ENCODE measurements at regions not wholly inside any gene's neighbourhood (a gene's known extent, or its start where the extent isn't known, plus 50 kb on each side); places are given as distances from the start of the nearest gene placed in this dataset.
"Not testable (repeated sequence)": the region's sequence is repeated elsewhere in the genome, so short reads cannot be mapped to it uniquely, and the experiment has no call there.

DNA sequence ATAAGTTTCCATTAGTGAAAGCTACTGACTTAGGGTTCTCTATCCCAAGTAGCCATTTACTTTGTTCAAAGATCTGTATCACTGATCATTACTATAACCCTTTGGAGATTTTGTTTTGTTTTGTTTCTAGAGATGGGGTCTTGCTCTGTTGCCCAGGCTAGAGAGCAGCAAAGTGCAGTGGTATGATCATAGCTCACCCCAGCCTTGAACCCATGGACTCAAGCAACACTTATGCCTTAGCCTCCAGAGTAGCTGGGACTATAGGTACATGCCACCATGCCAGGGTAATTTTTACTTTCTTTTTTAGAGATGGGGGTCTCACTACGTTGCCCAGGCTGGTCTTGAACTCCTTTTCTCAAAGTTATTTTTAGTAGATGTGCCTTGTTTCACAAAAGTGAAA, 154.7 kb downstream of the KCNJ2 start:
- DNase-seq: no peak

DNA sequence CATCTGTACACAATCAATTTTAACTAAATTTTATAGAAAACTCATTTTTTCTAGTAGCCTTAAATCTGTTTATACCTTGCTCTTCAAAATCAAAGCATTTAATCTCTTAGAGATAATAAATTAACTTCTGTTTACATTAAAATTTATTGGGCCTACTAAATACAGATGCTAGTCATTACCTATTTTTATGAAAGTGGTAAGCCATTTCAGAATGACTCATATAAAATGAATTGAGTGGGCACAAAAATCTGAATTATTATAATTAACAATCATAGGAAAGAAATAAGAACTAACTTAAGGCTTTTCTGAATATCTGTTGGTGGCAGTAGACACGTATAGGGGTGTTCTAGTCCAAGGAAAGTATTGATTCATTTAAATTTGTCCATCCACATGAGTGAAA, 157.9 kb downstream of the KCNJ2 start:
- DNase-seq: no peak

DNA sequence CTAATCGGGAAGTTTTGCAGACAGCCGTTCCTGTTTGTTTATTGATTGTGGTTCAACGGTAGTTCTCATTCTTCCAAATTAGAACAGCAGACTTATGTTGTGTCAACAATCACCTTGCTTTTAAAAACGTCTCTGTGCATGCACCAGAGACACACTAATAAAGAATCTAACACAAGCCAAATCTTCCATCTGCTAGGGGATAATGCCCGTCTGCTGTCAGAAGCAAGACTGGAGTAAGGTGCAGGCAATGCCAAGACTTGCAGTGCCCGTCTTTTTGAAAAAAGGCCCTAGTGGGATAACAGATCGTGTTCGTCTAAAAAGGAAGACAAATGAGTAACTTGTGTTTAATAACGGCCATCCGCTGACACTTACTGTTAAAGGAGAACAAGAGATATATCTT, 158.4 kb downstream of the KCNJ2 start:
- no peak for DNase-seq

DNA sequence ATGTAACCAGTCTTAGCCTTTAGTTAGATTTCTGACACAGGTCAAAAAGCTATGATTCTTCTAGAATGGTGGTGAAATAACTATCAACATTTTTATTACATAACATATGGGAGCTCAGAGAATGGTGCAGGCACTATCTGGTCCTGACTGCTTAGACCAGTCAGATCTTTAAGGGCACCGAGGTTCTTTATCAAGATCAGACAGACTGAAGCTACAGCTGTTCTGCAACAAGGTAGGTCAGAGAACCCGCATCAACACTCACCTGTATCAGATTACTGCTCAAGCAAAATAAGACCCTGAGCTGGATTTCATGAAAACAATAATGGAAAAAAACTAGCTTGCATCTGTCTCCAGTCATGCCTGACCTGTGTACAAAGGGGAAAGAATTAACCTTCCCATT, 160.4 kb downstream of the KCNJ2 start:
- no peak for DNase-seq

DNA sequence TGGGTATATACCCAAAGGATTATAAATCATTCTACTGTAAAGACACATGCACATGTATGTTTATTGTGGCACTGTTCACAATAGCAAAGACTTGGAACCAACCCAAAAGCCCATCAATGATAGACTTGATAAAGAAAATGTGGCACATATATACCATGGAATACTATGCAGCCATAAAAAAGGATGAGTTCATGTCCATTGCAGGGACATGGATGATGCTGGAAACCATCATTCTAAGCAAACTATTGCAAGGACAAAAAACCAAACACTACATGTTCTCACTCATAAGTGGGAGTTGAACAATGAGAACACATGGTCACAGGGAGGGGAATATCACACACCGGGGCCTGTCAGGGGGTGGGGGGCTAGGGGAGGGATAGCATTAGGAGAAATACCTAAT, 161.7 kb downstream of the KCNJ2 start:
- DNase-seq: not testable (repeated sequence)

DNA sequence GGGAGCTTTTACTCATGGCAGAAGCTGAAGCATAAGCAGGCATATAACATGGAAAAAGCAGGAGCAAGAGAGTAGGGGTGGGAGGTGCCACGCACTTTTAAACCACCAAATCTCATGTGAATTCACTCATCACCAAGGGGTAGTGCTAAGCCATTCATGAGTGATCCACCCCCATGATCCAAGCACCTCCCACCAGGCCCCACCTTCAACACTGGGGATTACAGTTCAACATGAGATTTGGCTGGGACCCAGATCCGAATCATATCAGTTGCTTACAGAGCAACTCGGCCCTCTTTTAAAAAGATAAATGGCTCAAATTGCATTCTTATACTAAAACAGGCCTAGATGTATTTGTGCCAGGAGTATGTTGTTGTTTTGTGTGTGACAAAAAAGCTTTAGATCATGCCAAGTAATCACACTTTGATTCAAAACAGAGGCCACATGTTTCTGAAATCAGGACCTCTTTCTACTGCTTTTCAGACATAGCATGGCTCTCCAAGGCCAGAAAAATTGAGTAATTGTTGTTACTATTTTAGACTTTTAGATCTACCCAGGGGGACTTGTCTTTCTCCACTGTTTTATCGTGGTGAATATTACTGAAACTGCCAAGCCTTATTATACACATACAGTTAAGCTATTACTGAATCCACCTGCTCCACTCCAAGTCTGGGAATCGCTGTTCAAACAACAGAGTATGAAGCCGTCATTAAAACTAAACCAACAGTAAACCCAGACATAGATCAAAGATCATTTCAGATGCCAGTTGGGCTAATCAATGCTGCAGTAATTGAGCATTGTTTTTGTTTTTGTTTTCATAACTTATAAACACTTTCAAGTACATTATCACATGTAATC, 163.3 kb downstream of the KCNJ2 start:
- DNase-seq: no peak

DNA sequence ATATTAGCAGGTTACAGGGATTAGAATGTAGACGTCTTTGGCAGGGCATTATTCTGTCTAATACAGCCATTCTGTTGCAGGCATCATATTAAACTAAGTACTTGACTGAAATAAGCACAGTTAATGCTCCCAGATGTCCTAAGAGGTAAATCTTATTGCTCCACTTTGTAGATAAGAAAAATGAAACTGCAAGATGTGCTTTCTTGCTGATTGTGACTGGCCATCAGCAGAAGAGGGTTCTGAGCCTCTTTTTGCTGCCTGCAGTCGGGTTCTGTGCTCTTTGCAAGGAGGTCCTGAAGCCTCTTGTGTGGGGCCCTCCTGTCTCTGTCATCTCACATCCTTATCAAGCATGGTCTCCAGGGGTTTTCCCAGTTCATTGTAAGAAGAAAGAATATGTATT, 167.1 kb downstream of the KCNJ2 start:
- DNase-seq: no peak

DNA sequence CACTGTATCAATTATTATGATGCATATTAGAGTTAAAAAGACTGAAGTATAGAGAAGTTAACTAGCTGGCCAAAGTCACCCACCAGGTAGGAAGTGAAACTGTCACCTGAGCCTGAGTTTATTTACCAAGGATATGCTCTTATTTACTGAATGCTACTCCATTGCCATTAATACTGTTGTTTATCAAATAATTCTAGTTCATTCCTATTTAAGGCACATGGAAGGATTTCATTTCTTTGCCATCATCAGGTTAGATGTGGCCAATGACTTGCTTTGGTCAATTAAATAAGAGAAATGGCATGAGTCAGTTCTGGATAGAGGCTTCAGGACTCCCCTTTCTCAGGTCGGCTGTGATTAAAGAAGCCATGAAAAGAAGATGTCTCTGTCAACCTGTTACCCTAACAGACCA, 169.6 kb downstream of the KCNJ2 start:
- DNase-seq: no peak

DNA sequence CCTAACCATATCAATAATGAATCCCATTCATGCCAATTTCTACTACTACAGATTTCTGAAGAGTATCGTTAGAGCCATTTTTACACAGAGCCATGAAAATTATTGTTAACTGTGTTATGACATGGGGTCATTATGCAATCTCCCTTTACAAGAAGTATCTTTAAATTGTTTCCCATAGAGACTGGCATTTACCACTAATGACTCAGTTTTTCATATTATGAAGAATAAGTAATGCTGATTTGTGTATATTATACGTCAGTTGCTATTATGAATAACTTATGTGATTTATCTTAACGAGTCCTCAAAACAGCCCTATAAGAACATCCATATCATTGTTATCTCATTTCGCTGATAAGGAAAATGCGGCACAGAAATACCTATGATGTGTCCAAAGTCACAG, 173.8 kb downstream of the KCNJ2 start:
- no peak for DNase-seq

DNA sequence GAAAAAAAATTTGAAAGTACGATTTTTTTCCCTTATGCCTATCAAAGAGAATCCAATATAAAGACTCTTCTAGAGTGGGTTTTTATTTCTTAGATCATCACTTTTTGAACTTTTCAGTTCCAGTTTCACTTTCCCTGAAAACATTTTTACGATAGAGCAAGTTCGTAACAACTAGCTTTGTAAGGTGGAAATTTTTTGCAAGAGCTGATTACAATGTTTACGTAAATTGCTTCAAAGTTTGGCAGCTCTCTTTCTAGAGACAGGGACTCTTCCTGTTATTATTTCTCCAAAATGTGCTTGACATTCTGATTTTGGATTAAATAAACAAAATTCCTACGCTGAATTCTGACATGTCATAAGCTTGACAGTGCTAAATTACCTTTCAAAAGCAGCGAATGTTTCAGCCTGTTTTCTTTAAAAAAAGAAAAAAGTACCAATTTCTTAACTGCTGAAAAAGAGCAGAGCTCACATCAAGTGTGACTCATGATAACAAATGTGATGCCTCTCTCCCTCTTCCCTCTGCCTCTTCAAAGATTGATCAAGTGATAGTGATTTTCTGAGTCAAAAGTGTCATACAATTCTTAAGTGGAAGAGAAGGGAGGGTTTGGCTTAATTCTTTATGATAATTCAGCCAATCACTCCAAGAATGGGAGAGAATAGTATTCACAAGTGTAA, 175.2 kb downstream of the KCNJ2 start:
- no peak for DNase-seq

DNA sequence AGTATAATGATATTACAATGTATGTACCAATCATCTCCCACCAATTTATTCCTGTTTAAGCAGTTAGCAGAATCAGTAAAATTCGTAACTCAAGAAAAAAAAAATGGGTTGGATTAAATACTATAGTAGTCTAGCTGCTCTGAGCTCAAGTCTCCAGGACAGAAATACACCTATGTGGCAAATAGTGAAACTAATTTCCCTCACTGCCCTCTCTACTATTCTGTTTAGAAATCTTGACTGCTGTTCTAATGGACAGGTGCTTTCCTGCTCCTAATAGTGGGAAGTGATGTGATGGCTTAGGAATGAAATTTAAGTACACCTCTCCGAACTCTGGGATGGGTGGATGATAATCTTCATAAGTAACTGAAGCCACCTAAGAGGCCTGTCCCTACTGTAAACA, 175.7 kb downstream of the KCNJ2 start:
- DNase-seq: no peak

DNA sequence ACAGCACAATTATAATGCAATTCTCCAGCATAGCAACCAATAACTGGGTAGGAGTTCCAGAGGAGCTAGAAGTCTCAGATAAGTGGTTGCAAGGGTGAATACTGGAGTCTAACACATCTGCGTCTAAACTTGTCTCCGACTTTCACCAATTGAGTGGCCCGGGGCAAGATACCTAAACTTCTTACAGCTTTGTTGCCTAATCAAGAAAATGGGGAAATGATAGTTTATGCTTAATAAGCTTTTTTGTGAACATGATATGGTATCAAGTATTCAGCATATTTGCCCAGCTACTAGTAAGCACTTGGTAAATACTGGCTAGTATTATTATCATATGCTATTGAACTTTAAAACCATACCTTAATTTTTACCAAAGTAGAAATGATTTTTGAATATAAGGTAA, 183.5 kb downstream of the KCNJ2 start:
- no peak for DNase-seq

DNA sequence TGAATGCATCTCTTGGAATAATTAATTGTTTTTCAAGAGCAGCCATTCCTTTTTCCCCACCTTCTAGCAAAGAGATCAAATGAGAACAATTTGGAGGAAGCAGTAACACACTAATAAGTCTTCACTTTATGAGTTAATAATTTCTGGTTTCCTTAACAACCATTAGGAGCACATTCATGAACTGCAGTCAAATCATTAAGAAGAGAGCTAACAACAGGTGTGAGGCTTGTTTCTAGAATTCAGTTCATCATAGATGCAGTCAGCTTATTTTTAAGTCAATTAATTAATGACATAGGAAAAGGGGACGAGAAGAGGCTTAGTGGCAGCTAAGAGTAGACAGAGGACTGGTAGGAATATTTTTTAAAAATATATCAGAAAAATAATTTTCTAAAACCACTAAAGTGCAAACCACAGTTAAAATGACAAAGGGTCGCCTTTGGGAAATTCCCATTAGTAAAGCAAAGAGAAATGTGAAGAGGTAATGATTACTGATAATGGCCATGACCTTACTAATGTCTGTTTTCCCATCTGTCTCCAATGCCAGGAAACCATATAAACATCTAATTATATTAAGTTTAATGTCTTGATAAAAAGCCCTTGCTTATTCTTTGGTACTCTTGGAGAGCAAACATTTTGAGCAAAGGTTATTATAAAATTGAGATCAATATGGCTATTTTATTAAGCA, 184.2 kb downstream of the KCNJ2 start:
- DNase-seq: no peak

DNA sequence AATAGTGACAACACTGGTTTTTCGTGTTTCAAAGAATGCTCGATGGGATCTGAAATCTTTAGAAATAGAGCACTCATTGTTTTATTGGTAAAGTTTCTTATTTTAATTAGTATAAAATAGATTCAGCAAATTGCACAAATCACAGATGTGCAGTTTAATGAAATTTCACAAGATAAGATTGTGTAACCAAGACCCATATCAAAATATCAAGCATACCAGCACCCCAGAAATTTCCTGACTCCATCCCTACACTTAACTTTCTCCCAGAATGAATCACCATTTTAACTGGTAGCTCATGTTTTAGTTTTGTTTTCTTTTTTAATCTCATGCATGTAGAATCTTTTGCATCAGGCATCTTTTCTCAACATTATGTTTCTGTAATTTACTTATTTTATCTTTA, 185.9 kb downstream of the KCNJ2 start:
- no peak for DNase-seq

DNA sequence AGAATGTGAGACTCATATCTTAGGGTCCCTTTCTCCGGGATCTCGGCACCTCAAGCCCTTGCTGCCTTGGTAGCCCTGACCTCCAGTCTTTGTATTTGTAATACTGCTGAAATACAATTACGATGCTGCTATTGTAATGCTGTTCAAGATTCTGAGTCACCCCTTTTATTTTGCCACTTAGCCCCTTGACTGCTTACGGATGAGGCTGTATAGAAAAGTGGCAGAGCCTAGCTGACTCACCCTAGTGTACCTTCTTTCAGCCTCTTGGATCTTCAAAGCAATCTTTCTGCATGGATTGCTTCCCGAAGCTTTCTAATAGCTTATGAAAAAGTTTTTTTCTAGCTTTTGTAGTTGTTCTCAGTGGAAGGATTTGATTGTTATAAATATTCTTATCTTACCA, 187.9 kb downstream of the KCNJ2 start:
- no peak for DNase-seq

DNA sequence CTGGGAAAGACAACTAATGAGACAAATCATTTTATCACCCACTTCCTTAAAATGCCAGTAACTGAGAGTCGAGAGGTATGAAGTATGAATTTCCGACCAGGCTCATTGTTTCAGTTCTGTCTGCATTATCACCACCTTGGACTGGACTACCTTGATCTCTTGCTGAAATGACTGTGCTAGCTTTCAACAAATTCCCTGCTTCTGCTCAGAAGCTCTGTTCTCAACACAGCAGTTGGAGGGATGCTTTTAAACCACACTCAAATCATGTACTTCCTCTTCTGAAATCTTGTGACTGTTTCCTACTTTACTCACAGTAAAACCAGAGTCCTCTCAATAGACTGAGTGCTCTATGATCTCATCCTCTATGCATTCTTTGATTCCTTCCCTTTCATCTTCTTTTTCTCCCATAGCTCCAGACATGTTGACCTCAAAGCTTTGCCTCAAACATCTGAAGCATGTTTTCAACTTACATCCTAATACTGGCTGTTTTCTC, 195.8 kb downstream of the KCNJ2 start:
- no peak for DNase-seq

DNA sequence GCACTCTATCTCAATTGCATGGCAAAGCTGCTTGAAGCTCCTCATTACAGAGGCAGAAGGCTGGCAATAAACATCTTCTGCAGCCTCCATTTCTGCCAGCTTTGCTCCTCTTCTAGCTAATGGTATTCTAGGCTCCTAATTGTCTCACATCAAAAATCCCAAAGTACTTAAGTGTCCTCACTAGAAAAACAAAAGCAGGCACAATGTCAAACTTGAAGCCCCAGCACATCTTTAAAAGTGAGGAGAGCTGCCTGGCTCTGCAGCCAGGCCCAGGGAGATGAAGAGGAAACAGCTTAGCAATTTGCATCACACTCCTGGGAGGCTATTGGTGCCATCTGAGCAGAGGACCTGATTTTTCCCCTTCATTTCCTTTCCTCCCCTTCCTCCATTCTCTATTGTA, 197.1 kb downstream of the KCNJ2 start:
- DNase-seq: no peak

DNA sequence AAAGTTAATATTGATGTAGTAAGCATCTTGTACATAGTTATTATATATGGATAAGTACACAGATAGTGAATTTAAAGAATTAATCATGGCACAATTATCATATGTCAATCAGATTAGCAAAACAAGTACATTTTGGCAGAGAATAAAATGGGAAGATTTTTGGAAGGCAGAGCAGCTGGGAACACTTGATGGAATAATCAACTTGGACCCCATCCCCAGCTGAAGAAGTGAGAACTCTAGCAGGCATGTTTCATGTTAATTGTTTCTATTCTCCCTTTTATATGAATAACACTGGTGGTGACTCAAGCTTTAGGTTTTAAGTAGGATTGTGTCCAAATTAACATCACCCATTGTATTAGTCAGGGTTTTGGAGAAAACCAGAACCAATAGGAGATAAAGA, 198.7 kb downstream of the KCNJ2 start:
- DNase-seq: no peak

DNA sequence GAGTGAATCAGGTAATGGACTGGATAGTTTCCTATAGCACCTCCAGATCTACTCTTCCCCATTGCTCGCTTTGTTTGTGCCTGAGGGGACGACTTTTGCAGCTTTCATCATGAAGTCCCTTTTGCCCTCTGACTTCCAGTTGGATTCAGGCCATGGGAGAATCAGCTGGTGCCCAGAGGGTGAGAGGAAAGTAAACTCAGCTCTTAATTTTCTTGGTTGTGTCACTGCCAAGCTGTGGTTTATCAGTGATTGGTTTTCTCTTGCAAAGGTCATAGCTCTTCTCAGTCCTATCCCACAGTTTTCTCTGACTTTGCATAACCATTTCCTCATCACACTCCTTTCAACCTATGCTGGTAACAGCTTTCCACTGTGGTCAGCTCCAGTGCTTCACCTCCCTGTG, 200.1 kb downstream of the KCNJ2 start:
- DNase-seq: no peak

DNA sequence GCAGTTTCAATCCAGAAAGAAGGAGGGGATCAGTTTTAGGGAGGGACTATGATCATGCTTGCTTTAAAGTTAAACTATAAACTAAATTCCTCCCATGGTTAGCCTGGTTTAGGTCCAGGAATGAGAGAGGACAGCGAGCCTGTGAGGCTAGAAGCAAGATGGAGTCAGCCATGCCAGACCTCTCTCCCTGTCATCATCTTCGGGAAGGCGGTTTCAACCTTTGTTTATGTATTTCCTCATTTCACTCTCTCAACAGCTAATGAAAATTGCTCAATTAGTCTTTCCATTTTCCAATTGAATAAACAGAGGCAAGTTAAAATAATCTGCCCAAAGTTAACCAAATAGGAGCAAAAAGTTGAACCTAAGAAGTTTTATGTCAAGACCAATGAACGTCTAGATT, 201.5 kb downstream of the KCNJ2 start:
- DNase-seq: no peak

DNA sequence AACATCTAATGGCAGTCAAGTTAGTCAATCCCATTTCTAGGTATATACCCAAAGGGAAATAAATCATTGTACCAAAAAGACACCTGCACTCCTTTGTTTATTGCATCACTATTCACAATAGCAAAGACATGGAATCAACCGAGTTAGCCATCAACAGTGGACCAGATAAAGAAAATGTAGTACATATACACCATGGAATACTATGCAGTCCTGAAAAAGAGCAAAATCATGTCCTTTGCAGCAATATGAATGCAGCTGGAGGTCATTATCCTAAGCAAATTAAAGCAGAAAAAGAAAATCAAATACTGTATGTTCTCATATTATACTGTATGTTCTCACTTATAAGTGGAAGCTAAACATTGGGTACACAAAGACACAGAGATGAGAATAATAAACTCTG, 204.0 kb downstream of the KCNJ2 start:
- no peak for DNase-seq

DNA sequence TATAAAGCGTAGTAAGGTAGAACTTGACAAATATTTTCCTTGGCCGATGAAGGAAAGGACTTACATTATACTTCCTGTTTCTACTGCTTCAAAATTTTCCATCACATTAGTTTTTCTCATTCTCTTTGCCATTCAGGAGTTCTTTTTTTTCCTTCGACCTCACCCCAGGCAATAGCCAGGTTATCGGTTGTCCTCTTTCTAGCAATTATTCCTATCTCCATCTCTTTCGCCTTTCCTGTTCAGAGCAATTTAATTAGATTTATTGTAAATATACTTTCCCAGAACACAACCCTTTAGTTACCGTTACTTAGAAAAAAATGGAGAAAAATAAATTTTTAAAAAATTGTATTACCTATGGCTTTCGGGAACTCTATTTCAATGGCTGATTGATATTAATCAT, 205.2 kb downstream of the KCNJ2 start:
- no peak for DNase-seq

DNA sequence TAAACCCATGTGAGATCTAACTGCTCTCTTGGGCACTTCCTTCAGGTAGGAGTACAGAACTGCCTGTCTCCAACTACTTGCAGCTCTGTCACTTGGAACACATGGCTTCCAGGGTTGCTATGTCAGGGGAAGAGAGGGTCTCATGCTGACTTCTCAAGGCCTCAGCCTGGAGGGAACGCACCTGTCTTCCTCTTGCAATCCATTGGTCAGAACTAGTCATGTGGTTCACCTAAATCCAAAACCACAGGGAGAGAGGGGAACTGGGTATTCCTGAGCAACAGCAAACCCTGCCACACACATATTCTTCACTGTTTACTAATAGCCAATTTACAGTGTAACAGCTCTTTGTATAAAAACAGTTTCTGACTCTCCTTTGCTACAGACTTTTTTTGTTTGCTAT, 206.1 kb downstream of the KCNJ2 start:
- no peak for DNase-seq
